ENCODE measurements at regions not wholly inside any gene's neighbourhood (a gene's known extent, or its start where the extent isn't known, plus 50 kb on each side); places are given as distances from the start of the nearest gene placed in this dataset.
"Not testable (repeated sequence)": the region's sequence is repeated elsewhere in the genome, so short reads cannot be mapped to it uniquely, and the experiment has no call there.

GRCh38 chr15:44817797-44818196 is 81.5 kb downstream of the TRIM69 start:
- in situ Hi-C loops (cut with HindIII; ENCODE audit: low pct_unique_long_range_greater_than_20kb, low sequenced_read_pairs); DNase-seq (ENCODE audit: low read depth in 1 of 2, low spot score in 1 of 2): not testable (repeated sequence)

- DNase-seq (ENCODE audit: low read depth in 1 of 2, low spot score in 1 of 2); in situ Hi-C loops (cut with HindIII; ENCODE audit: low pct_unique_long_range_greater_than_20kb, low sequenced_read_pairs): not testable (repeated sequence)
These were observed 83.1 kb downstream of the TRIM69 start for GRCh38 chr15:44819331-44819987.

GRCh38 chr15:44820535-44820934 is 84.2 kb downstream of the TRIM69 start:
- in situ Hi-C loops (cut with HindIII; ENCODE audit: low pct_unique_long_range_greater_than_20kb, low sequenced_read_pairs); DNase-seq (ENCODE audit: low read depth in 1 of 2, low spot score in 1 of 2): not testable (repeated sequence)

GRCh38 chr15:44820967-44821366 is 84.6 kb downstream of the TRIM69 start:
- in situ Hi-C loops (cut with HindIII; ENCODE audit: low pct_unique_long_range_greater_than_20kb, low sequenced_read_pairs); DNase-seq (ENCODE audit: low read depth in 1 of 2, low spot score in 1 of 2): not testable (repeated sequence)

GRCh38 chr15:44824277-44825145 is 88.2 kb downstream of the TRIM69 start:
- in situ Hi-C loops (cut with HindIII; ENCODE audit: low pct_unique_long_range_greater_than_20kb, low sequenced_read_pairs); DNase-seq (ENCODE audit: low read depth in 1 of 2, low spot score in 1 of 2): not testable (repeated sequence)

- in situ Hi-C loops (cut with HindIII; ENCODE audit: low pct_unique_long_range_greater_than_20kb, low sequenced_read_pairs): not testable (repeated sequence)
These were observed 90.3 kb downstream of the TRIM69 start for GRCh38 chr15:44826583-44826982.

GRCh38 chr15:44828229-44828914 is 92.0 kb downstream of the TRIM69 start:
- DNase-seq (ENCODE audit: low read depth in 1 of 2, low spot score in 1 of 2); in situ Hi-C loops (cut with HindIII; ENCODE audit: low pct_unique_long_range_greater_than_20kb, low sequenced_read_pairs): not testable (repeated sequence)

More at GRCh38 chr15:44826583-44826982, 90.3 kb downstream of the TRIM69 start:
- DNase-seq (ENCODE audit: low read depth in 1 of 2, low spot score in 1 of 2): not testable (repeated sequence)

GRCh38 chr15:44829150-44829549 is 92.8 kb downstream of the TRIM69 start:
- in situ Hi-C loops (cut with HindIII; ENCODE audit: low pct_unique_long_range_greater_than_20kb, low sequenced_read_pairs); DNase-seq (ENCODE audit: low read depth in 1 of 2, low spot score in 1 of 2): not testable (repeated sequence)

- in situ Hi-C loops (cut with HindIII; ENCODE audit: low pct_unique_long_range_greater_than_20kb, low sequenced_read_pairs); DNase-seq (ENCODE audit: low read depth in 1 of 2, low spot score in 1 of 2): not testable (repeated sequence)
These were observed 94.5 kb downstream of the TRIM69 start for GRCh38 chr15:44830692-44831408.

- in situ Hi-C loops (cut with HindIII; ENCODE audit: low pct_unique_long_range_greater_than_20kb, low sequenced_read_pairs): not testable (repeated sequence)
These were observed 95.0 kb downstream of the TRIM69 start for GRCh38 chr15:44831409-44831741.

GRCh38 chr15:44832133-44832532 is 95.8 kb downstream of the TRIM69 start:
- in situ Hi-C loops (cut with HindIII; ENCODE audit: low pct_unique_long_range_greater_than_20kb, low sequenced_read_pairs); DNase-seq (ENCODE audit: low read depth in 1 of 2, low spot score in 1 of 2): not testable (repeated sequence)

More at GRCh38 chr15:44831409-44831741, 95.0 kb downstream of the TRIM69 start:
- not testable (repeated sequence) for DNase-seq (ENCODE audit: low read depth in 1 of 2, low spot score in 1 of 2)

GRCh38 chr15:44833081-44833480 is 96.8 kb downstream of the TRIM69 start:
- DNase-seq (ENCODE audit: low read depth in 1 of 2, low spot score in 1 of 2); in situ Hi-C loops (cut with HindIII; ENCODE audit: low pct_unique_long_range_greater_than_20kb, low sequenced_read_pairs): not testable (repeated sequence)

GRCh38 chr15:44833761-44834160 is 97.4 kb downstream of the TRIM69 start:
- in situ Hi-C loops (cut with HindIII; ENCODE audit: low pct_unique_long_range_greater_than_20kb, low sequenced_read_pairs); DNase-seq (ENCODE audit: low read depth in 1 of 2, low spot score in 1 of 2): not testable (repeated sequence)

GRCh38 chr15:44835082-44835481 is 98.8 kb downstream of the TRIM69 start:
- DNase-seq (ENCODE audit: low read depth in 1 of 2, low spot score in 1 of 2); in situ Hi-C loops (cut with HindIII; ENCODE audit: low pct_unique_long_range_greater_than_20kb, low sequenced_read_pairs): not testable (repeated sequence)

Measured in T47D (cell line).